GM10248 (cell line): ENCODE measurements at regions not wholly inside any gene's neighbourhood (a gene's known extent, or its start where the extent isn't known, plus 50 kb on each side); places are given as distances from the start of the nearest gene placed in this dataset.
"Not testable (repeated sequence)": the region's sequence is repeated elsewhere in the genome, so short reads cannot be mapped to it uniquely, and the experiment has no call there.

Source experiments
- CTCF ChIA-PET: fragments of 300-600 bp; sonication (Branson Sonifier 250); formaldehyde crosslinking; extraction: SDS; loops from one replicate; lab custom pipeline; 2021; ENCODE audit warnings: antibody characterized with exemption; lab: Yijun Ruan, JAX
- POLR2A ChIA-PET: fragments of 350-650 bp; sonication (Branson Sonifier 250); formaldehyde crosslinking; extraction: SDS; loops from one replicate; lab custom pipeline; 2020; ENCODE audit warnings: antibody characterized with exemption; lab: Yijun Ruan, JAX
- DNase-seq: peaks from one replicate; pipeline ENCODE4 v3.0.0; 2012; ENCODE audit errors: extremely low spot score
- CTCF ChIP-seq: IDR thresholded peaks from 2 replicates; pipeline ENCODE4 v1.5.1; 2012; ENCODE audit warnings: mild to moderate bottlenecking, low read depth; ENCODE audit errors: extremely low read depth, missing control alignments, control extremely low read depth

GRCh38 chr18:14221689-14222088 lies 89.5 kb upstream of the ZNF519 start:
- TF ChIP-seq CTCF: no peak
- ChIA-PET POLR2A (no interaction called here), CTCF (no interaction called here)
- peak; percentile 2 for DNase-seq

- POLR2A ChIA-PET, DNase-seq, CTCF ChIA-PET: not testable (repeated sequence)
These were observed 83.7 kb upstream of the ZNF519 start for GRCh38 chr18:14215952-14216351.

GRCh38 chr18:14203424-14203823 lies 71.2 kb upstream of the ZNF519 start:
- CTCF ChIA-PET, DNase-seq, POLR2A ChIA-PET: not testable (repeated sequence)

GRCh38 chr18:14190776-14191442 lies 58.7 kb upstream of the ZNF519 start:
- CTCF ChIA-PET, DNase-seq, POLR2A ChIA-PET: not testable (repeated sequence)

GRCh38 chr18:14189858-14190257 lies 57.6 kb upstream of the ZNF519 start:
- TF ChIP-seq CTCF: no peak
- no peak for DNase-seq
- ChIA-PET POLR2A (no interaction called here), CTCF (no interaction called here)

- DNase-seq, POLR2A ChIA-PET, CTCF ChIA-PET: not testable (repeated sequence)
These were observed 56.6 kb upstream of the ZNF519 start for GRCh38 chr18:14188751-14189406.
